Kidney (tissue), 13 donors: ENCODE measurements at regions not wholly inside any gene's neighbourhood (a gene's known extent, or its start where the extent isn't known, plus 50 kb on each side); places are given as distances from the start of the nearest gene placed in this dataset.

Experiments
- DNase-seq, 5 donors: peaks; one replicate each; pipeline ENCODE4 v3.0.0-alpha.2; 2013 to 2020
- FAIRE-seq: peaks from 2 replicates; lab custom pipeline; 2012; peaks lifted over from hg19 to GRCh38; lab: Jason Lieb, UNC
- H3K27ac ChIP-seq, 2 donors: one replicate each; pipeline ENCODE4 v1.7.0; 2013; ENCODE audit warnings: low read depth in 2 of 2, low read length in 2 of 2, inconsistent platforms in 1 of 2
- H3K27me3 ChIP-seq: one replicate; pipeline ENCODE4 v1.7.1; 2013; ENCODE audit warnings: low read length, inconsistent platforms; ENCODE audit not compliant: control insufficient read depth, insufficient read depth
- H3K36me3 ChIP-seq, 3 donors: one replicate each; pipeline versions ENCODE4 v1.7.0 to v1.7.1; 2013; ENCODE audit warnings: low read length in 3 of 3, control low read depth in 1 of 3, inconsistent platforms in 1 of 3; ENCODE audit not compliant: insufficient read depth in 3 of 3, control insufficient read depth in 2 of 3
- H3K4me1 ChIP-seq, 3 donors: one replicate each; pipeline versions ENCODE4 v1.7.0 to v1.7.1; 2013; ENCODE audit warnings: low read length in 3 of 3, inconsistent platforms in 1 of 3, low read depth in 1 of 3; ENCODE audit not compliant: control insufficient read depth in 2 of 3, insufficient read depth in 2 of 3
- H3K4me3 ChIP-seq, 3 donors: one replicate each; pipeline versions ENCODE4 v1.7.0 to v1.8.1; 2013; ENCODE audit warnings: low read length in 3 of 3, control low read depth in 1 of 3, inconsistent platforms in 1 of 3
- H3K9ac ChIP-seq, 3 donors: one replicate each; pipeline versions ENCODE4 v1.7.0 to v1.7.1; 2013; ENCODE audit warnings: low read length in 3 of 3, control low read depth in 1 of 3, inconsistent platforms in 1 of 3
- H3K9me3 ChIP-seq, 3 donors: one replicate each; pipeline versions ENCODE4 v1.7.0 to v1.7.1; 2013; ENCODE audit warnings: low read length in 3 of 3, control low read depth in 1 of 3, inconsistent platforms in 1 of 3; ENCODE audit not compliant: control insufficient read depth in 2 of 3, insufficient read depth in 1 of 3
- CTCF ChIP-seq: IDR thresholded peaks from 3 replicates; pipeline ENCODE4 v1.5.1; 2012; ENCODE audit warnings: mild to moderate bottlenecking, moderate library complexity, borderline replicate concordance; ENCODE audit not compliant: insufficient read depth; ENCODE audit errors: extremely low read depth
- intact Hi-C: fragments of 100-400 bp; cut with DNase I; formaldehyde crosslinking; loops from one replicate; pipeline ENCODE4 v1.11.1; 2022
- donor health status: control.
- donor health status: control.
- donor health status: control.
- donor health status: control.
- donor health status: control.
- donor health status: DM: yes; HTN: yes; CAD: no.
- donor health status: Normal renal cell carcinoma (clear cell type).

- Histone ChIP-seq H3K9ac (no peak overlapping the region), H3K9me3 (no peaks in the 10 kb centered on the region), H3K27me3 (no peaks in the 10 kb centered on the region), H3K36me3 (no peaks in the 10 kb centered on the region), H3K4me3 (no peak overlapping the region), H3K4me1 (peaks cover 0 to 8% (median 6%) of the 10 kb centered on the region in 3 donors), H3K27ac (peak overlapping the region in 1 of 2 donors; percentile 69)
- peak; percentile 53 to 91 (median 71) for DNase-seq
- intact Hi-C loops: no loop called here
- TF ChIP-seq CTCF: peak; percentile 14
- FAIRE-seq: peak; percentile 35
Observed at GRCh38 chr7:47669178-47669891, 87.4 kb upstream of the TNS3 start.

- Histone ChIP-seq H3K27ac (peak overlapping the region in 1 of 2 donors; percentile 2), H3K27me3 (no peaks in the 10 kb centered on the region), H3K9ac (no peak overlapping the region), H3K4me3 (no peak overlapping the region), H3K9me3 (no peaks in the 10 kb centered on the region), H3K4me1 (peaks cover 0 to 8% (median 6%) of the 10 kb centered on the region in 3 donors), H3K36me3 (no peaks in the 10 kb centered on the region)
- TF ChIP-seq CTCF: no peak
- DNase-seq: peak in 1 of 5 donors; percentile 24
- no peak for FAIRE-seq
- intact Hi-C loops: no loop called here
Observed at GRCh38 chr7:47666164-47666862, 84.4 kb upstream of the TNS3 start.

GRCh38 chr7:47664650-47665195 is 82.8 kb upstream of the TNS3 start:
- H3K27ac ChIP-seq: peak overlapping the region in 1 of 2 donors; percentile 39
- intact Hi-C loops: no loop called here
- H3K9me3 ChIP-seq: no peaks in the 10 kb centered on the region
- FAIRE-seq (no peak), DNase-seq (peak in 2 of 5 donors; percentile 37 to 54)
- no peaks in the 10 kb centered on the region for H3K36me3 ChIP-seq
- H3K4me1 ChIP-seq: peaks cover 0 to 6% (median 4%) of the 10 kb centered on the region in 3 donors
- H3K4me3 ChIP-seq: no peak overlapping the region
- H3K27me3 ChIP-seq: no peaks in the 10 kb centered on the region
- no peak overlapping the region for H3K9ac ChIP-seq
- no peak for TF ChIP-seq CTCF
